Fibroblast of mammary gland (primary cell): ENCODE measurements at regions not wholly inside any gene's neighbourhood (a gene's known extent, or its start where the extent isn't known, plus 50 kb on each side); places are given as distances from the start of the nearest gene placed in this dataset.

Experiments
- DNase-seq: peaks from one replicate; pipeline ENCODE4 v3.0.0-alpha.2; 2010; ENCODE audit warnings: low read depth
- H3K4me3 ChIP-seq: 2 replicates; pipeline ENCODE4 v1.5.1; 2011; ENCODE audit warnings: low read depth, mild to moderate bottlenecking, low read length, moderate library complexity; ENCODE audit not compliant: control insufficient read depth
- TF ChIP-seq, protein P1 (sequence below): conservative IDR thresholded peaks from 2 replicates; pipeline ENCODE4 v1.5.1; 2011; ENCODE audit warnings: low read depth, low read length, inconsistent platforms; ENCODE audit not compliant: control insufficient read depth, insufficient read depth

GRCh38 chr11:15704556-15704955, 589.8 kb downstream of the INSC start:
- DNase-seq = no peak
- no peak overlapping the region for H3K4me3 ChIP-seq
- TF ChIP-seq, protein P1, sequence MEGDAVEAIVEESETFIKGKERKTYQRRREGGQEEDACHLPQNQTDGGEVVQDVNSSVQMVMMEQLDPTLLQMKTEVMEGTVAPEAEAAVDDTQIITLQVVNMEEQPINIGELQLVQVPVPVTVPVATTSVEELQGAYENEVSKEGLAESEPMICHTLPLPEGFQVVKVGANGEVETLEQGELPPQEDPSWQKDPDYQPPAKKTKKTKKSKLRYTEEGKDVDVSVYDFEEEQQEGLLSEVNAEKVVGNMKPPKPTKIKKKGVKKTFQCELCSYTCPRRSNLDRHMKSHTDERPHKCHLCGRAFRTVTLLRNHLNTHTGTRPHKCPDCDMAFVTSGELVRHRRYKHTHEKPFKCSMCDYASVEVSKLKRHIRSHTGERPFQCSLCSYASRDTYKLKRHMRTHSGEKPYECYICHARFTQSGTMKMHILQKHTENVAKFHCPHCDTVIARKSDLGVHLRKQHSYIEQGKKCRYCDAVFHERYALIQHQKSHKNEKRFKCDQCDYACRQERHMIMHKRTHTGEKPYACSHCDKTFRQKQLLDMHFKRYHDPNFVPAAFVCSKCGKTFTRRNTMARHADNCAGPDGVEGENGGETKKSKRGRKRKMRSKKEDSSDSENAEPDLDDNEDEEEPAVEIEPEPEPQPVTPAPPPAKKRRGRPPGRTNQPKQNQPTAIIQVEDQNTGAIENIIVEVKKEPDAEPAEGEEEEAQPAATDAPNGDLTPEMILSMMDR = no peak

GRCh38 chr11:15705891-15706290, 591.2 kb downstream of the INSC start:
- TF ChIP-seq, protein P1 = no peak
- H3K4me3 ChIP-seq = no peak overlapping the region
- DNase-seq = no peak

DNA sequence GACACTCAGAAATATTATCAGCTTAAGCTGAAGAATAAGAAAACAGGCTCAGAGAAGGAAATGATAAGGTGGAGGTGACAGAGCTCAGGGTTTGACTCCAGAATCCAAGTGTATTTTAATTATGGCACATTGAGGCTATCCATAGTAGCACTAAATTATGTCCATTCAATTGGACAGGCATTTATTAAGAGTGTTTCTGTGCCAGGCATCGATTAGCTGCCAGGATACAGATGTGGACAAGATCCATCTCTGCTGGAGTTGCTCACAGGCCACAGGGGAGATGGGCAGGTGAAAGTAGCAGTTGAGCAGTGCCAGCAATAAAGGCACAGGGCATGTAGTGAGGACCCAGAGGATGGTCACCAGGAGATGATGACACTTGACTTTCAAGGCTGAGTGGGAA, 592.5 kb downstream of the INSC start:
- H3K4me3 ChIP-seq = no peak overlapping the region
- TF ChIP-seq, protein P1 = no peak
- DNase-seq = no peak

DNA sequence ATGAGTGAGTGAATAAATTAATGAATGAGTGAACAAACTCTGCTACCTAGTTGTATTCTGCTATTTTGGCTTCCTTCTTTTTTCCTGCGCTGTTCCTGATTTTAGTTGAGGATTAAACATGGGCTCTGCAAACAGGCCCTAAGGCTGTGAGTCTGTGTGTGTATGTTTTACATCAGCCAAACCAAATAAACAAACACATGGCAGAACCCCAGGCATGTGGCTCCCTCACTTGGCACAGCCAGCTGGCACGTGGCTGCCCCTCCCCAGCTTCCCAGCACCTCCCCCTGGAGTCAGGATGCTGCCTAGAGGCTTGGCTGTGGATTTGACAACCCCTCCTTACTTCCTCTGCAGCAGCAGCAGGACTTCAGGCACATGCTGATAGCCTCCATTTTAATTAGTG, 593.2 kb downstream of the INSC start:
- H3K4me3 ChIP-seq = no peak overlapping the region
- TF ChIP-seq, protein P1 = no peak
- no peak for DNase-seq

DNA sequence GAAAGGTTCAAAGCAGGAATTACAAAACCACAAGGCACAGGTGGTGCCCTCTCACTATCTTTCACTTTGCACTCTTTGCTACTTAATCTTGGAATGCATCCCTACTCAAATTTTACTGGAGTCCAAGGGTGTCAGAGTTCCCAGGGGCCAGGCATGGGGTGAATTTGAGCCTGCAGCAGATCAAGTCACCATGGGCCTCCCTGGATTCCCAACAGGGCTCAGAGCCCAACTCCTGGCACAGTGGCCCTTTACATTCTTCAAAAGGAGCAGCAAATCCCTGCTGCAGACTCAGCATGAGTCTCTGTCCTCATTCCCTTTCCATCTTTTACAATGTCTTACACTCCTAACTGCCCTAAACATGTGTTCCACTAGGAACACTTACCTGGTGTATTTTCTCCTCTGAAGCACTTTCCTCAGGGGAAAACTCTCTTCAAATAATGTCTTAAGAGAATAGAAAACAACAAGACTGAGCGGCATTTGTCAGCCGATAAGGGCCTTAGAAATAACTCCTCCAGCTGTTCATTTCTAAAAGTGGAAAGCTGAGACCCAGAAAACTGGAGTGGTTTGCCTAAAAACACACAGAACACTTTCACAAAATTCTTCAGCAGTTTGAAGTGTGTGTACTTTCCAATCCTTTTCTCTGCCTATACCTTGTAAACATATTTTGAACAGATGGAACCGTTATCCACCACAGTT, 596.0 kb downstream of the INSC start:
- no peak overlapping the region for H3K4me3 ChIP-seq
- no peak for DNase-seq
- TF ChIP-seq, protein P1 = no peak

DNA sequence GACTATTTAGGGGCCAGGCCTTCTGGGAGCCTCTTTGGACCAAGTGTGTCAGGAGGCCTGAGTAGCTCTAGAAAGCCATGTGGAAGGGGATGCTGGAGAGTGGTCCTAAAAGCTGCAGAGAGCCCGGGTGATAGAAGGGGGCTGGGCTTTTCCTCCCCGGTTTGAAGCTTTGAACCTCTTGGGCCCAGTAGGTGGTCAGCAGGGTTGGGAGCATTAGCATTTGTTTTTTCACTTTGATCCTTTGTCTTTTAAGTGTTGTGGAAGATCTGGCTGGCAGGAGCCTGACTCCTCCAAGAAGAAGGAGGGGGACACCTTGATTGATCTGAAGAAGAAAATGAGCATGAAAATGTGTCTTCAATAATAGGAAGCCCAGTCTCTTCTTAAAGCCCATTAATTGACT, 596.6 kb downstream of the INSC start:
- TF ChIP-seq, protein P1 = no peak

DNA sequence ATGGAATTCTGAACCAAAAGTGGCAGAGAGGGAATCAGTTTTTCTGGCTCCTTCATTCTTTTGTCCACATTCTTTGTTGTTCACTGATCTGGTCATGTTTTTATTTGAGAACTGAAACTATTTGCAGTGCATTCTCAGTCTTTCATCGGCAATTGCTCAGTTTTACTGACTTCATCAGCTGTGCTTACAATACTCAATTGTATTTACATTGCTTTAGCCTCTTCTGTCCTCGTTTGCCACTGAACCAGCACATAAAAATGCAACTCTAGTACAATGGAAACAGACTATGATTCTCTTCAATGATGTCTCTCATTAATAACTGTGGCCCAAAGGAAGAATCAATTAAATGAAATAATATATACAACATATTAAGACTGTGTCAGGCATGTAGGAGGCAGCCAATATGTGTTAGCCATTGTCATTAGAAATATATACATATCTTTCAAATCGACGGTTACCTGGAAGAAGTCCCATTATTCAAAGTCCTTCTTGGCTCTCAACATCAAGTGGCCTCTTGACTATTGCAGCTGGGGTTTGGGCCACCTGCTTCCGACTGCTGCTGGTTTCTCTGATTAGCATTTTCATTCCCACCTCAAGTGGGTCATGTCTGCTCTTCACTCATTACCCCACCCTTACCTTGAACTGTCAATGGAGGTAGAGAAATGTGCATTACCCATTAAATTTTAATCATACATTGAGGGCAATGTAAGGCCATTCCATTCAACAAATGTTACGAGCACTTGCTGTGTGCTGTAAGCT, 600.1 kb downstream of the INSC start:
- DNase-seq = no peak
- TF ChIP-seq, protein P1 = no peak
- H3K4me3 ChIP-seq = no peak overlapping the region

More for the DNA sequence above, 596.6 kb downstream of the INSC start:
- no peak for DNase-seq
- H3K4me3 ChIP-seq = no peak overlapping the region
